ENCODE measurements at regions not wholly inside any gene's neighbourhood (a gene's known extent, or its start where the extent isn't known, plus 50 kb on each side); places are given as distances from the start of the nearest gene placed in this dataset.

- no peaks in the 10 kb centered on the region for H3K9me3 ChIP-seq
- H3K4me3 ChIP-seq (ENCODE audit: low read depth in 1 of 2, low read length in 1 of 2), result no peak overlapping the region
- no peaks in the 10 kb centered on the region for H3K36me3 ChIP-seq
- peaks cover 43% of the 10 kb centered on the region for H3K27me3 ChIP-seq
- no peak overlapping the region for H3K27ac ChIP-seq
- peaks cover 6 to 12% of the 10 kb centered on the region in 2 experiments for H3K4me1 ChIP-seq (ENCODE audit: control insufficient read depth in 1 of 2, insufficient read depth in 1 of 2, low read depth in 1 of 2, low read length in 1 of 2)
- TF ChIP-seq CTCF (IDR thresholded peaks at IDR 0.05), result no peak
These were observed 212.3 kb downstream of the ERMARD start for GRCh38 chr6:169963581-169964297.

- peaks cover 49% of the 10 kb centered on the region for H3K27me3 ChIP-seq
- no peaks in the 10 kb centered on the region for H3K36me3 ChIP-seq
- no peak overlapping the region for H3K27ac ChIP-seq
- peaks cover 6 to 17% of the 10 kb centered on the region in 2 experiments for H3K4me1 ChIP-seq (ENCODE audit: control insufficient read depth in 1 of 2, insufficient read depth in 1 of 2, low read depth in 1 of 2, low read length in 1 of 2)
- no peaks in the 10 kb centered on the region for H3K9me3 ChIP-seq
- TF ChIP-seq CTCF (IDR thresholded peaks at IDR 0.05), result no peak
- H3K4me3 ChIP-seq (ENCODE audit: low read depth in 1 of 2, low read length in 1 of 2), result peak overlapping the region in 1 of 2 experiments; percentile 17
These were observed 211.4 kb downstream of the ERMARD start for GRCh38 chr6:169962604-169963469.

- Histone ChIP-seq H3K4me3 (ENCODE audit: low read depth in 1 of 2, low read length in 1 of 2) (peak overlapping the region in 1 of 2 experiments; percentile 17), H3K36me3 (no peaks in the 10 kb centered on the region), H3K9me3 (no peaks in the 10 kb centered on the region)
These were observed 210.5 kb downstream of the ERMARD start for GRCh38 chr6:169961772-169962561.

GRCh38 chr6:169960886-169961611 is 209.6 kb downstream of the ERMARD start:
- no peak for TF ChIP-seq CTCF (IDR thresholded peaks at IDR 0.05)
- Histone ChIP-seq H3K27ac (no peak overlapping the region), H3K27me3 (peaks cover 49% of the 10 kb centered on the region), H3K4me1 (ENCODE audit: control insufficient read depth in 1 of 2, insufficient read depth in 1 of 2, low read depth in 1 of 2, low read length in 1 of 2) (peaks cover 6 to 22% of the 10 kb centered on the region in 2 experiments), H3K9me3 (no peaks in the 10 kb centered on the region), H3K36me3 (no peaks in the 10 kb centered on the region), H3K4me3 (ENCODE audit: low read depth in 1 of 2, low read length in 1 of 2) (no peak overlapping the region)

More at GRCh38 chr6:169961772-169962561, 210.5 kb downstream of the ERMARD start:
- TF ChIP-seq CTCF (IDR thresholded peaks at IDR 0.05), result no peak
- Histone ChIP-seq H3K4me1 (ENCODE audit: control insufficient read depth in 1 of 2, insufficient read depth in 1 of 2, low read depth in 1 of 2, low read length in 1 of 2) (peaks cover 6 to 21% of the 10 kb centered on the region in 2 experiments), H3K27ac (no peak overlapping the region), H3K27me3 (peaks cover 49% of the 10 kb centered on the region)

GRCh38 chr6:169960521-169960885 is 209.1 kb downstream of the ERMARD start:
- no peaks in the 10 kb centered on the region for H3K9me3 ChIP-seq
- H3K4me3 ChIP-seq (ENCODE audit: low read depth in 1 of 2, low read length in 1 of 2), result no peak overlapping the region

More at GRCh38 chr6:169960521-169960885, 209.1 kb downstream of the ERMARD start:
- peaks cover 6 to 27% of the 10 kb centered on the region in 2 experiments for H3K4me1 ChIP-seq (ENCODE audit: control insufficient read depth in 1 of 2, insufficient read depth in 1 of 2, low read depth in 1 of 2, low read length in 1 of 2)
- peaks cover 49% of the 10 kb centered on the region for H3K27me3 ChIP-seq
- no peak for TF ChIP-seq CTCF (IDR thresholded peaks at IDR 0.05)
- no peaks in the 10 kb centered on the region for H3K36me3 ChIP-seq
- H3K27ac ChIP-seq, result no peak overlapping the region
